NT2/D1 (cell line): ENCODE measurements at regions not wholly inside any gene's neighbourhood (a gene's known extent, or its start where the extent isn't known, plus 50 kb on each side); places are given as distances from the start of the nearest gene placed in this dataset.

Experiments
- DNase-seq: peaks from one replicate; pipeline ENCODE4 v3.0.0-alpha.2; 2011; ENCODE audit warnings: low read depth, low spot score
- H3K27me3 ChIP-seq: 2 replicates; pipeline ENCODE4 v1.6.0; 2011; ENCODE audit warnings: mild to moderate bottlenecking; ENCODE audit not compliant: insufficient read length, insufficient read depth
- H3K36me3 ChIP-seq: 2 replicates; pipeline ENCODE4 v1.6.1; 2011; ENCODE audit warnings: mild to moderate bottlenecking, low read length, mixed read lengths; ENCODE audit not compliant: insufficient read depth, insufficient read length
- H3K4me1 ChIP-seq: 2 replicates; pipeline ENCODE4 v1.5.1; 2011; ENCODE audit not compliant: insufficient read depth, insufficient read length
- H3K4me3 ChIP-seq: 2 replicates; pipeline ENCODE4 v1.5.1; 2011; ENCODE audit warnings: low read depth; ENCODE audit not compliant: insufficient read length
- H3K9ac ChIP-seq: 2 replicates; pipeline ENCODE4 v1.6.0; 2011; ENCODE audit warnings: low read depth; ENCODE audit not compliant: insufficient read length
- H3K9me3 ChIP-seq: 2 replicates; pipeline ENCODE4 v1.5.1; 2011; ENCODE audit warnings: mild to moderate bottlenecking, low read length; ENCODE audit not compliant: insufficient read depth
- SUZ12 ChIP-seq: IDR thresholded peaks from 2 replicates; pipeline ENCODE4 v1.6.1; 2011; ENCODE audit not compliant: insufficient read length, insufficient read depth; ENCODE audit errors: extremely low read depth
- YY1 ChIP-seq: IDR thresholded peaks from 2 replicates; pipeline ENCODE4 v1.6.1; 2011; ENCODE audit not compliant: insufficient read length, insufficient read depth
- ZNF274 ChIP-seq: IDR thresholded peaks from 2 replicates; pipeline ENCODE4 v1.6.1; 2011; ENCODE audit warnings: mild to moderate bottlenecking, low read depth, low read length

DNA sequence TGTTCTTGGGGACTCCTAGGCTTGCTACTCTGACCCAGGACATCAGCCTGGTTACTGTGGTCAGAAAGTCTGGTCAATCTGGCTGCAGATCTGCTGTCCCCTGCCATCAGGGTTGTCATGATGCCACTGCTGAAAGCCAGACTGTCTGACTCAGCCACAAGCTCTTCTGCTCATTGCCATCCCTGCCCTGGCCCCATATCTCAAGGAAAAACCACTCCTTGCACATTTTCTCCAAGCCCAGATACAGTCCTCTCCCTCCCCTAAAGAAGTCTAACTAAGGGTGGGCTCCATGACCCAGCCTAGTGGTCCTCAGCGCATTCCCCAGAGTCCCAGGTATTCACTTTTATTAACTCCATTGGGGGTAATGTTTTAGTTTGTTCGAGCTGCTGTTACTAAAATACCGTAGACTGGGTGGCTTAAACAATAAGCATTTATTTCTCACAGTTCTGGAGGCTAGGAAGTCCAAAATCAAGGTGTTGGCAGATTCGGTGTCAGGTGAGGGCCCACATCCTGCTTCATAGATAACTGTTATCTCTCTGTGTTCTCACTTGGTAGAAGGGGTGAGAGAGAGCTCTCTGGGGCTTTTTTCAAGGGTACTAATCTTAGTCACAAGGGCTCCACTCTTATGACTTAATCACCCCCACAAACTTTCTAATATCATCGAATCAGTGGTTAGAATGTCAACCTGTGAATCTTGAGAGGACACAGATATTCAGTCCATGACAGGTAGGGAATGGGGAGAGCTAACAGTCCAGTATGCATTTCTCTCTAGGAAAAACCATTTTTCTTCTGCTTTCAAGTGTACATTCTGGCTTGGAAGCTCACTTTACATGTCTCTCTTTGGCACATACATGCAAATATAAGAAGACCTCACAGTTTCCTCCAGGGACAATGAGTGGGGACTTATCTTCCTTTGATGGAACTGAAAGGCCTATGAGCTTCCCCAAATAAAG lies 94.8 kb upstream of the CXCR4 start:
- TF ChIP-seq SUZ12 (no peak), YY1 (no peak), ZNF274 (no peak)

DNA sequence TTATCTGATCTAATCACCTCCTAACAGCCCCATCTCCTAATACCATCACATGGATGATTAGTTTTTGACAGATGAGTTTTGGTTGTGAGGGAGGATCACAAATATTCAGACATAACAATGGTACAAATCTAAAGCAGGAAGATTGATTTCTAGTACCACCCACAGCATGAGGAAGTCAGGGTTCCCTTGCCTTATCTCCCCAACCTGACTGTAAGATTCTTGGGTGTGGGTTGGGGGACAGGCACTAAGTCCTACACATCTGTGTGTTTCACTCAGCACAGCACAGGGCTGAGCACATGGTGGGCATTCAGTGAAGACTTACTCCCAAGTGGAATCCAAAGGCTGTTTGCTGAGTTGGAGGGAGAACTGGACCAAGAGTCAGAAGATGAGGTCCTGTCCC lies 93.8 kb upstream of the CXCR4 start:
- H3K9ac ChIP-seq, result no peak overlapping the region
- no peaks in the 10 kb centered on the region for H3K36me3 ChIP-seq
- no peak for DNase-seq
- peaks cover 14% of the 10 kb centered on the region; the same call in 1 of the 2 replicates for H3K9me3 ChIP-seq
- no peaks in the 10 kb centered on the region for H3K27me3 ChIP-seq
- no peak overlapping the region for H3K4me3 ChIP-seq
- TF ChIP-seq SUZ12, result no peak
- TF ChIP-seq YY1, result no peak
- no peak for TF ChIP-seq ZNF274
- H3K4me1 ChIP-seq, result no peaks in the 10 kb centered on the region

More for the DNA sequence above, 94.8 kb upstream of the CXCR4 start:
- Histone ChIP-seq H3K36me3 (no peaks in the 10 kb centered on the region), H3K4me3 (no peak overlapping the region), H3K9me3 (peaks cover 14% of the 10 kb centered on the region; the same call in 1 of the 2 replicates), H3K9ac (no peak overlapping the region), H3K4me1 (no peaks in the 10 kb centered on the region), H3K27me3 (no peaks in the 10 kb centered on the region)
- DNase-seq, result no peak

DNA sequence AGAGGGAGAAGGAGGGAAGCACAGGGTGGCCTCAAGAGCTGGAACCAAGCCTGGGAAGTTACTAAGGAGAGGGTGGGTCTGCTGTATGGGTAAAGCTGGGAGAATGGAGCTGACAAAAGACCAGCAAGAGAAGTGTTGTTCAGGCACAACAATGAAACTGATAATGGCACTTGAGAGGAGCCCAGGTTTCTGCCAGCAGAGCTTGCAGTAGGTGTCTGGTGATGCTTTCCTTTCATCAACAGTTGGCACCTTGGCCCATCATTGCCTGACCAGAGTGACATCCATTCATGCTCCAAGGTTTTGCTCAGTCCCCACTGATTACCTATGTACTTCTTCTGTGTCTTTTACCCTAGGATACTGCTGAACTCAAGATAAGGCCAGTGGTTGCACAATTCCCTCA lies 92.9 kb upstream of the CXCR4 start:
- Histone ChIP-seq H3K27me3 (no peaks in the 10 kb centered on the region), H3K4me1 (no peaks in the 10 kb centered on the region), H3K4me3 (no peak overlapping the region), H3K9me3 (peaks cover 14% of the 10 kb centered on the region; the same call in 1 of the 2 replicates), H3K9ac (no peak overlapping the region), H3K36me3 (no peaks in the 10 kb centered on the region)
- TF ChIP-seq ZNF274, result no peak
- TF ChIP-seq YY1, result no peak
- no peak for TF ChIP-seq SUZ12
- DNase-seq, result no peak

DNA sequence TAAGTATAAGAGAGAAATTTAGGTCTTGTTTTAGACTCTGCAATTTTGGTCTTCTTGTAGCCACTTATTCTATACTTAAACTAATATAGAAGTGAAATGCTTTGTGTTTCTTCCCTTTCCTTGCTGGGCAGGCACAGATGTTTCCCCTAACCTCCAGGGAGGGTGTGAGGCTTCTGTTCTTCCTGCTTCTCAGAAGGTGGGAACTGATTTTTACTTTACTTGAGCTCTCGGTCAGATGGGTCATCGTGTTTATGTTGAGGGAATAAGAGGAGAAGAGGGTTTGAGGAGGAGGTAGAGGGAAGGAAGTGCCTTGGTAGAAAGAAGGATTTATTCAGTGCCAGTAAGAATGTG lies 92.5 kb upstream of the CXCR4 start:
- H3K27me3 ChIP-seq, result no peaks in the 10 kb centered on the region
- no peak overlapping the region for H3K9ac ChIP-seq
- TF ChIP-seq YY1 (no peak), ZNF274 (no peak), SUZ12 (no peak)

DNA sequence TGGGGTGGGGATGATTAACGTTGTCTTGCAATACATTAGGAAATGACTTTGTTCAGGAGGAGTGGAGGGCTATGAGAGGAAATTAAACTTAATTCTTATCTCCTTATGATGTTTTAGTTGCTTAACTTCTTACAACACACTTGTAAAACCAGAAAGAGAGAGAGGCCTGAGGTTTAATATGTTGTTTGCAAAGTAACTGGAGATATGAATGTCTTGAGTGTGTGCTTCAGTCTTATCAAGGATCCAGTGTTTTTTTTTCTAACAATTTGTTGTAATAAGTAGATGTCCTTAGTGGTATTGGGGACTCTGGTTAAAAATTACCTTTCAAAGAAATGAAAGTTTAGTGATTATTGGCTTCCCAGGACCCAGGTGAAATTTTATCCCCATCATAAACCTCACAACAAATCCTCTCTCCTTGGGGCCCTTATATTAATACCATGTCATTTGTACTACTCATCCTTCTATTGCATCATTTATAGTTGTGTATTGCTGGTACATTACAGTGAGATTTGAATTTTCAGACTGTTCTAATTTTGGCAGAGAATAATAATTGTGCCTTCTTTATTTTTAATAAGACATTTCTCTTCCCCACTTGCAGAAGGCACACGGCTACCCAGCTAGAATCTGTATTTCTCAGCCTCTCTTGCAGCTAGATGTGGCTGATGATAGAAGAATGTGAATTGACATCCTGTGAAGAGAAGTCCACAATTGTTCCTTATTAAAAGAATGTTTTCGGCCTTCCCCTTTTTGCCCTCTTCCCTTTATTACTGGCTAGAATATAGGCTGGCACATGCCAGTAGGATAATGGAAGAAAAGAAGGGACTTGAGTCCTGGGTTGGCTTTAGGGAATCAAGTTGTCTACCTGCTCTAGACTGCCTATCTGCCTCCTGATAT lies 91.9 kb upstream of the CXCR4 start:
- H3K4me3 ChIP-seq, result no peak overlapping the region
- no peak overlapping the region for H3K9ac ChIP-seq
- no peaks in the 10 kb centered on the region for H3K36me3 ChIP-seq
- no peaks in the 10 kb centered on the region for H3K27me3 ChIP-seq
- no peaks in the 10 kb centered on the region for H3K4me1 ChIP-seq
- DNase-seq, result no peak
- peaks cover 14% of the 10 kb centered on the region; the same call in 1 of the 2 replicates for H3K9me3 ChIP-seq
- TF ChIP-seq YY1, result no peak
- TF ChIP-seq SUZ12, result no peak
- TF ChIP-seq ZNF274, result no peak

More for the DNA sequence above, 92.5 kb upstream of the CXCR4 start:
- no peak for DNase-seq
- H3K9me3 ChIP-seq, result peaks cover 14% of the 10 kb centered on the region; the same call in 1 of the 2 replicates
- no peaks in the 10 kb centered on the region for H3K36me3 ChIP-seq
- H3K4me3 ChIP-seq, result no peak overlapping the region
- H3K4me1 ChIP-seq, result no peaks in the 10 kb centered on the region

DNA sequence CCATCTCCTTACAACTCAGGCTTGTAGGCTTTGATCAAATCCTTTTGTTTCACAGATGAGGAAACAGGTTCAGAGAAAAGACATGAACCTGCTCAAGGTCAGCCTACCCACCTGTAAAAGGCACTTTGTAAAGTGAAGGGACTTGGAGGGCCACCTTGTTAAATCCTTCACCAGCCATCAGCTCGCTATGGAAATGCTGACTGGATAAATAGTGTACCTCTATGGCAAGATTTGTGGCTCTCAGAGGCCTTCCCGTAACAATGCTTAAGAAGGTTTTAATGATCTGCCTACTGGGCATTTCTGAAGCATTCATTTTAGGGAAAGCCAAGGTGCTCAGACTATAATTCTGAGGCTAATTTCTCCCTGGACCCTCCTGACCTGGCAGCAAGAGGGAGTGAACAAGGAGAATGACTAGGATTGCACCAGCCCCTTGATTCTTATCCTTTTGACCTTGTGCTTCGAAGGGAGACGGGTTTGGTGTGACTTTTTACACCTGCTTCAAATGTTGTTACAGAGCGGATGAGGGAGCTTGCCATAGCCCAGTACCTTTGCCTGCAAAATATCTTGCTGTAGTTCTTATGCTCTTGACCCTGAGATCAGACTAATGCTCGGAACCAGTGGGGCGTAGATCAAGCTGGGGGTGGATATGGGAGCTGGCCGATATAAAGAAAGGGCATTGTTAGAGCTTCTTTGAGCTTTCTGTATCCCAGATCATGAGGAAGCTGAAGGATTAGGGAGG lies 90.9 kb upstream of the CXCR4 start:
- no peaks in the 10 kb centered on the region for H3K36me3 ChIP-seq
- no peaks in the 10 kb centered on the region for H3K4me1 ChIP-seq
- H3K9ac ChIP-seq, result no peak overlapping the region
- peaks cover 14% of the 10 kb centered on the region; the same call in 1 of the 2 replicates for H3K9me3 ChIP-seq
- no peaks in the 10 kb centered on the region for H3K27me3 ChIP-seq
- DNase-seq, result no peak
- no peak for TF ChIP-seq YY1
- TF ChIP-seq SUZ12, result no peak
- TF ChIP-seq ZNF274, result no peak
- no peak overlapping the region for H3K4me3 ChIP-seq
